IPS-NIHi7 (cell line): ENCODE measurements at regions not wholly inside any gene's neighbourhood (a gene's known extent, or its start where the extent isn't known, plus 50 kb on each side); places are given as distances from the start of the nearest gene placed in this dataset.
A peak's percentile ranks its signal among the peaks of the same experiment; 100 is the strongest.
"Not testable (repeated sequence)": the region's sequence is repeated elsewhere in the genome, so short reads cannot be mapped to it uniquely, and the experiment has no call there.

Experiments used
- DNase-seq: peaks from one replicate; pipeline ENCODE4 v3.0.0; 2012; ENCODE audit warnings: mixed read lengths; ENCODE audit errors: extremely low spot score

DNA sequence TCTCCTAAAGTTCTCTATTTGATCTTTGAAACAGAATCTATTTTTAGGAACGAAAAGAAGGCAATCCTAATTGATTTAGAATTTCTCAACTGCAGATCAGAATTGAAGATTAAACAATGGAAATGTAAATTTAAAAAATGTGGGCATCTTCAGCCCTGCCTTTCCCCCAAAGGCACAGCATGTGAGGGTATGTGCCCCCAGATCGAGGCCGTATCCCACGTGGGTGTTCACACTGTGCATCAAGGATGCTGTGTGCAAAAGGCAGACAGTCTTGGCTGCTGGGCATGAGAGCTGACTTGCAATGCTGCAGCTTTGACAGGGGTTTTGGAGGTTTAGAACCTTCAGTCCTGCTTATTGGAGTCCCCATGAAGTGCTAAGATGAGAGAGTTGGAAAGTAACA, 346.3 kb downstream of the VRK1 start:
- DNase-seq, result no peak

DNA sequence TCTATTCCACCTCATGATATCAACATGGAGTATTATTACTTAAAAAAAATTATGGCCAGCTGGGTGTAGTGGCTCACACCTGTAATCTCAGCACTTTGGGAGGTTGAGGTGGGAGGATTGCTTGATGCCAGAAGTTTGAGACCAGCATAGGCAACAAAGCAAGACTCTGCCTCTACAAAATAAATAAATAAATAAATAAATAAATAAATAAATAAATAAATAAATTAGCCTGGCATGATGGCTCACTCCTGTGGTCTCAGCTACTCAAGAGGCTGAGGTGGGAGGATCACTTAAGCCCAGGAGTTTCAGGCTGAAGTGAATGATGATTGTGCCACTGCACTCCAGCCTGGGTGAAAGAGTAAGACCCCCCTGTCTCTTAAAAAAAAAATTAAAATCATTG, 350.8 kb downstream of the VRK1 start:
- not testable (repeated sequence) for DNase-seq

DNA sequence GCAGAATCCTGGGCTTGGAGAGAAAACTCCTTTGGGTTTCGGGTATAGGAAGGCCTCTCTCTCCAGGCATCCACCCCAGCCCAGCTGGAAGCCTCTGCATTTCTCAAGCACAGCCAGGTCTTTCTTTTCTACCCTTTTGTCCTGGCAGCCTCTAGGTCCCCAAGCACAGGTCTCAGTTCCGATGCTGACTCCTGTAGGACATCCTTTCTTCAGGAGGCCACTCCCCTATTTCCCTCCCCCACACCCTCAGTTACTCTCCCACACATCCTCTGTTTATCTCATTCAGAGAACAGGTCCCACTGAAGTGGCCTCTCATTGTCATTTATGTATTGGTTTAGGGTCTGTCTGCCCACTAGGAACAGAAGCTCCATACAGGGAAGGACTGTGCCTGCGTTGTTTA, 352.6 kb downstream of the VRK1 start:
- DNase-seq, result peak; percentile 36

DNA sequence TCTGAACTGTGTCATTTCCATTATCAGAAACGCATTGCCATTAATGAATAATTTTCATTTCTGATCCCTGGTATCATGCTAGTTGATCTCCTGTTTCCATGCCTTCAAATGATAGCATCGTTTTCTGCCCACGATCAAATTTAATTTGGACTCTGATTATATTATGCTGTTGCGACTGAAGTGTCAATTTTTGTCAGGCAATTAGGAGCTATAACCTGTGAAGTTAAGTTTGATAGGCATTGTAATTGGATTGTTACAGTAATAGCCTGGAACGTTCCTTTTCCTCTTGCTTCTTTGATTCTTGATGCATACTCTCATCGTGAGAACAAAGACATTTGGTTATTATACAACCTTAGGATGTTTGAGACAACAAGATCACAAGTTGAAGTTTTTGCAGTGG, 356.3 kb downstream of the VRK1 start:
- DNase-seq, result no peak

DNA sequence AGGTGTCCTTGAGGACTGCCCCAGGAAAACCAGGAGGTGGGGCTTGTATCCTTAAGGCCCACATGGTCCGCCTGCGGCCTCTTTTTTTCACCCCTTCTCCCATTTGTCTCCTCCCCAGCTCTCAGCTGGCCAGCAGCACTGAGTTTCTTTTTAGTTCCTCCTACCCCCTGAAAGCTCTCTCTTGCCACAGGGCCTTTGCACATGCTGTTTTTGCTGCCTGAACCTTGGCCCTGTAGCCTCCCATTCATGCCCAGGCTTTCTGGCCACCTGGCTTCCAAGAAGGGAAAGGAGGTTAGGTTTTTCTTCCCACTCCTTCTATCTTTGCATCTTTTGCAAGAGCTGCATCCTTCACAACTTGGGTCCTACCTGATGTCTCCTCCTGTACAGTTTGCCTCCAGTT, 358.1 kb downstream of the VRK1 start:
- no peak for DNase-seq

DNA sequence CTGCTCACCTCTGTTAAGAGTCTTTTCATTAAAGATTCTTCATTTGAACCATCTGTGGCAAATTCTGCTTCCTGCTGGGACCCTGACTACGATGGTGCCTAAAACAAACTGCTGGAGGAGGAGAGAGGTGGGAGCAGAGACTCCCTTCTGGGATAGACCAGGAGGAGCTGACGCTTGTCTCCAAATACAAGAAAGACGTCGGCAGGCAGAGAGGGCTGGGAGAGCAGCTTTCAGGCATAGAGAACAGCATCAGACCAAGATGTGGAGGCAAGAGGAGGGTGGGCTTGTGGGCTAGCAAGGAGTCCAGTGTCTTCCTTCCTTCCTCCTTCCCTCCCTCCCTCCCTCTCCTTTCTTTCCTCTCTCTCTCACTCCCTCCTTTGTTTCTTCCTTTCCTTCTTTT, 358.6 kb downstream of the VRK1 start:
- no peak for DNase-seq

DNA sequence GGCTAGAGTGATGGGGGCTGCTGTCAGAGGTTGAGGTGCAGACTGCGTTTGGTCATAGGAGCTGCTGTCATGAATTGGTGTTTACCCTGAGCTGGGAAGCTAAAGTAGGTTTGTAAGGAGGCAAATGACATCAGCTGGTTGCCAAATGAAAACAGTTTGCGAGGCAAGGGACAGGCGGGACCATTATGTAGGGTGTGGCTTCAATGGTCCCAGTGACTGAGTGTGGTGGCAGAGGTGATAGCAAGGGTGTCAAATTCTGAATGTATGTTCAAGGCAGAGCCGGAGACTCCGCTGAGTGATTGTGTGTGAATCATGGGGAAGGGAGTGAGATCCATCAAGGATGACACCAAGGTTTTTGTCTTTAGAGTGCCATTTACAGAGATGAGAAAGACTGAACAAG, 359.5 kb downstream of the VRK1 start:
- DNase-seq, result no peak

DNA sequence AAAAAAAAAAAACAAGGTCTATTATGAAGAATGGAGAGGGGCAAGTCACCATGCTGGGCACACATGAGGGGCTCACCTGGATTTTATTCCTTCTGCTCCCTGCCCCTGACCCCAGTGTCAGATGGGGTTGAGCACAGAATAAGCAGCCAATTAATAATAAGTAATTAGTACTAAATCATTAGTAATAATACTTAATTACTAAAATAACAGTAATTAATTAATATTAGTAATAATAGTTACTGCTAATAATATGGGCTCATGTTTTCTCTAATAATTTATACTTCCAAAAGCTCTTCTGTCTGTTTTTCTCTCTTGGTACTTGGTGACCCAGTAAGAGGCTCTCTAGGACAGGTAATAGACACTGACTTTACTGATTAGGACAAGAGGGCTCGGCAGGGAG, 360.9 kb downstream of the VRK1 start:
- no peak for DNase-seq

DNA sequence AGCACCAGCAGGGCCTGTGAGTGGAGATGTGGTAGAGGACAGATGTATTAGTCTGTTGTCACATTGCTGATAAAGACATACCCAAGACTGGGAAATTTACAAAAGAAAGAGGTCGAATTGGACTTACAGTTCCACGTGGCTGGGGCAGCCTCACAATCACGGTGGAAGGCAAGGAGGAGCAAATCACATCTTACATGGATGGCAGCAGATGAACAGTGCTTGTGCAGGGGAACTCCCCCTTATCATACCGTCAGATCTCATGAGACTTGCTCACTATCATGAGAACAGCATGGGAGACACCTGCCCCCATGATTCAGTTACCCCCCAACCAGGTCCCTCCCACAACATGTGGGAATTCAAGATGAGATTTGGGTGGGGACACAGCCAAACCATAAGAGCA, 361.9 kb downstream of the VRK1 start:
- no peak for DNase-seq

DNA sequence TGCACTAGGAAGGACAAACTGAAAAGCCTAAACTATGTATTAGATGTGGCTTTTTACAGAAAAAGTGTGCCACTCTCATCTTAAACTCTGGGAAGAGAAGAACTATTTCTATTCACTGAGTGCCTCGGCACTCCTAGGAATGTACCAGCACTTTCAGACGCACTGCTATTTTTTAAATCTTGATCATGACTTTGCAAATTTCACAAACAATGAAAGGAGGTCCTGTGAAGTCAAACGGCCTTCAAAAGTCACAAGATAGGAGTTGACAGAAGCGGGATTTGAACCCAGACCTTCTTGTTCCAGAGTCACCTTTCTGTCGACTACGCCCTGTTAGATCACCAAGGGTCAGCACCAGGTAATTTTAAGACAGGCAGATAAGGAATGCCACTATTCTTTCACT, 365.4 kb downstream of the VRK1 start:
- no peak for DNase-seq

DNA sequence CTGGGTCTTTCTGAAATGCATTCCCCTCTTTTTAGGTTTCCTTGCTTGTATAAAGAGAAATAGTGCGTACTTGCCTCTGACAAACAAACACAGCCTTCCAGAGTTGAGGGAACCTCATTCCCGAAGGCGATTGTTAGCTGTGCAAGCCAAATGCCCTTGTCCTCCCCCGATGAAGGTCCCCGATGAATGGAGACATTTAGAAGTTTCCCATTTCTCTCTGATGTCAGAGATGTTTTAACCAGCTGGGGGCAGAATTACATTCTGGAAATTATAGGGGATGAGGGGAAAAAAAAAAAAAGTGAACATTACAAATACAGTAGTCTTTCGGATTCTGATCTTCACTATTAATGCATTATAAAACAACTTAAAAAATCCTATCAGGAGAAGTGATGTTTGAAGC, 366.8 kb downstream of the VRK1 start:
- no peak for DNase-seq

DNA sequence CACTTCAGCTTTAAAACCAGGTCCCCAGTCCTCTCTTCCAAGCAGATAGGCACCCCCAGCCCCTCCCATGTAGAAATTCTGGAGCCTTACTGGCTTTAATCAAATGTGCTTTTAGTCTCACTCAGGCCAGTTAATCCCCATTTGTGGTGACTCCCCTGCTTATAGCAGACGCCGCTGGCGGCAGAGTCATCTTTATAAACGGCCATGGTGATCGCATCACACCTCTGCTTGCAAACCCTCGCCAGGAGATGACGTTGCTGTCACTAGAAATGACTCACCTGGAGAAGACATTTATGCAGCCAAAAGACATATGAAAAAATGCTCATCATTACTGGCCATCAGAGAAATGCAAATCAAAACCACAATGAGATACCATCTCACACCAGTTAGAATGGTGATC, 369.3 kb downstream of the VRK1 start:
- no peak for DNase-seq

DNA sequence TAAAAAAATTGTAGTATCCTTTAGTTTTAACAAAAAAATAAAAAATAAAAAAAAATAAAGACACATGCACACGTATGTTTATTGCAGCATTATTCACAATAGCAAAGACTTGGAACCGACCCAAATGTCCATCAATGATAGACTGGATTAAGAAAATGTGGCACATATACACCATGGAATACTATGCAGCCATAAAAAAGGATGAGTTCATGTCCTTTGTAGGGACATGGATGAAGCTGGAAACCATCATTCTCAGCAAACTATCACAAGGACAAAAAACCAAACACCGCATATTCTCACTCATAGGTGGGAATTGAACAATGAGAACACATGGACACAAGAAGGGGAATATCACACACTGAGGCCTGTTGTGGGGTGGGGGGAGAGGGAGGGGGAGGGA, 370.4 kb downstream of the VRK1 start:
- DNase-seq, result not testable (repeated sequence)

DNA sequence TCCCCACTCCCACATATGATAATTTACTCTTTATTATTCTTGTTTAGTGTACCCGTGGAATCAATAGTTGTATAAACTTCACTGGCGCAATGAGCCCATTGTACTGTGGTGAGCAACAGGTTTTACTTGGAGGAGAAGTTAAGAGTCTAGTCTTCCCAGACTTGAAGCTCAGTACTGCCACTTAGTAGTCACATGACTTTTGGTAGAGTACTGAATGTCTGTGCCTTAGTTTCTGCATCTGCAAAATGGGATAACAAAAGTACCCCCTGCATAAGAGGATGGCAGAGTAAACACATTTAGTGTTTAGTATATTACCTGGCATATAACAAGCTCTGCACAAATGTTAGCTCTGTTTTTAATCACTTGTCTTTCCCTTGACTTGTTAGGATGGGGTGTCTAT, 375.5 kb downstream of the VRK1 start:
- DNase-seq, result no peak

DNA sequence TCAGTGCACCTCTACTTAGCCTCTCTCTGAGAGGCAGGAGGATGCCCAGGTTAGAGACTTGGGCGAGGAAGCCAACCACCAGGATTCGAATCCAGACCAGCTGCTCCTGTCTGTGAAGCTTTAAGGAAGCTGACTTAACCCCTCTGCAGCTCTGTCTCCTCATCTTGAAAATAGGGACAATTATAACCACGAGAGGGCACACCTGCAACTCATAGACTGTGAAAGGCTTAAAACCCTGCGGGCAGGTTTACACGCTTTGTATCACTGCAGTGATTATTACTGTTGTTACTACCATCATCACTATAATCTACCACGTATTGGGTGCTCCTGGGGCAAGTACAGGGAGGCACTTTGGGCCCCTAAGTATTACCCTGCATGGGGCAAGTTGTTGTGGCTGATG, 379.8 kb downstream of the VRK1 start:
- DNase-seq, result peak; percentile 36

DNA sequence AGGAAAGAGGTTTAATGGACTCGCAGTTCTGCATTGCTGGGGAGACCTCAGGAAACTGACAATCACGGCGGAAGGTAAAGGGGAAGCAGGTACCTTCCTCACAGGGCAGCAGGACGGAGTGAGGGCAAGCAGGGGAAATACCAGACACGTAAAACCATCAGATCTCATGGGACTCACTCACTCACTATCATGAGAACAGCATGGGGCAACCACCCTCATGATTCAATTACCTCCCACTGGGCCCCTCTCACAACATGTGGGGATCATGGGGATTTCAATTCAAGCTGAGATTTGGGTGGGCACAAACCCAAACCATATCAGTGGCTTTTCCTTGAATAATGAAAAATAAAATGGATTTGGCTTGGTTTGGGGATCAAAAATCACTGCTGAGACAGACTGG, 380.5 kb downstream of the VRK1 start:
- no peak for DNase-seq

DNA sequence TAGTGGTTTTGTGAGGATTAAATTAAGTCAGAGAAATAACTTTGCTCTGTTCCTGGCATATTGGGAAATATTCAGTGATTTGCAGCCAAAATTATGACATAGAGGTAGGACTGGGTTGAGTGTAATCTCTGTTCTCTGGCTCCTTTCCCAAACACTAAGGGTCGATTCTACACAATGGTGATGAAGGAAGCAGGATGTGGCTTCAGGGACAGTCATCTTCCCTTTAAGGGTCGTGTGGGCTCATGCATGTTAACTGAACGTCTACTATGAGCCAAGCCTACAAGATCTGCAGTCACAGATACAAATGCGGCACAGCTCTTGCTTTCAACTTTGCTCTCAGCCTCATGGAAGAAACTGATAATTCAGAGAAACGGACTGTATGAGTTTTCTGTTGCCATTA, 381.6 kb downstream of the VRK1 start:
- DNase-seq, result no peak

DNA sequence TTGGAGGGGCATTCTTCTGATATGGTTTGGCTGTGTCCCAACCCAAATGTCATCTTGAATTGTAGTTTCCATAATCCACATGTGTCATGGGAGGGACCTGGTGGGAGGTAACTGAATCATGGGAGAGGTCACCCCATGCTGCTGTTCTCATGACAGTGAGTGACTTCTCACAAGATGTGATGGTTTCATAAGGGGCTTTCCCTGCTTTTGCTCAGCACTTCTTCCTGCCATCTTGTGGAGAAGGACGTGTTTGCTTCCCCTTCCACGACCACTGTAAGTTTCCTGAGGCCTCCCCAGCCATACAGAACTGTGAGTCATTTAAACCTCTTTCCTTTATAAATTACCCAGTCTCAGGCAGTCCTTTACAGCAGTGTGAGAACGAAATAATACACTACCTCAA, 382.4 kb downstream of the VRK1 start:
- no peak for DNase-seq

DNA sequence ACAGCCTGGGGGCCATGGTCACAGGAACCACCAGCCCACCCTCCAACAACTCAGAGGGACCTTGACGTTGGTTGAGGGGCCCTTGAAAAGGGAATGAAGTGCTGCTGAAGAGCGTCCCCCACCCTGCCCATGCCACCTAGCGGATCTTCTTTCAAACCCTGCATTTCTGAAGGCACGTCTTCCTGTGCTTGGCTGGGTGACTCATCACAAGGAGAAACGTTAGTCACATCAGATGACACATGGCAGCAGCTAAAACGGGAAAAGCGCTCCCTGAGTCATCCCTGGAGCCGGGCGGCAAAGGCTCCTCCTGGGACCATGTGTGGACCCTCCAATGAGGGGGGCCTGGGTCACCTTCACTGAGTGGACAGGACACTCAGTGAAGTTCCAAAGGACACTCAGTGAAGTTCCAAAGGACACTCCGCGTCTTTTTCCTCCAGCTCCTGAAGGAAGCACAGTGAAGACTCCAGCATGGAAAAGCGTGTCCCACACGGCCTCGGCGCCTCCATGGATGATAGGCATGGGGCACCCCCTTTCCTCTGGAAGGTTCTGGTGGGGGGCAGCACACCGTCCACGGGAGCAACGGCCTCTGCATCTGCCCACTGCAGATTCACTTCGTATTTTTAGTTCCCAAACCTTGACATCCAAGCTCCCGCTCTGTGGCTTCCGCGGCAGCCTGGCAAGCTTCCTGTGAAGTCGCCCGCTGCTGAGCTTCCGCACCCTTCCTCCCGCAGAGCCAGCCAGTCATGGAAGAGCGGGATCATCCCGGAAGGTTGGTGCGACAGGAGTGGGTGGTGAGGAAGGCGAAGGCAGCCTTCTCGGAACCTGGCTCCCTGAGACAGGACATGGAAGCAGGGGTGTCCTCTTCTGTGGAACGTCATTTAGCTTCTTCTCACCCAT, 383.4 kb downstream of the VRK1 start:
- peak; percentile 20 for DNase-seq

DNA sequence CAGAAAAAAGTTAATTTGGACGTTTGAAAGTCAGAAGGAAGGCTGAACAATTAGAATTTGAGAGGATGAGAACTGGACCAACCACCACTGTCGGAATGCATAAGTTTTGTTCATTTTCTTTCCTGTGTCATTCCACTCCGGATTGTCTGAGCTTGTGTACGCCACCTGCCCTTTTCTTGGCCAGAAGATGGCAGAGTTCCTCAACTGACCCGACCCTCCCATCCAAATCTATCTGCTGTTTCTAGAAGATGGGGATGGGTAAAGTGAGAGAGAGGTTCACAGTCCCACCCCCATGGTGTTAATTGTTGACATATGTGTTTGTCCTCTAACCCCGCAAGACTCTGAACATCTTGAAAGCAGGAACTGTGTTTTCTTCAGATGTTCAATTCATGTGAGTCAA, 388.0 kb downstream of the VRK1 start:
- peak; percentile 63 for DNase-seq

DNA sequence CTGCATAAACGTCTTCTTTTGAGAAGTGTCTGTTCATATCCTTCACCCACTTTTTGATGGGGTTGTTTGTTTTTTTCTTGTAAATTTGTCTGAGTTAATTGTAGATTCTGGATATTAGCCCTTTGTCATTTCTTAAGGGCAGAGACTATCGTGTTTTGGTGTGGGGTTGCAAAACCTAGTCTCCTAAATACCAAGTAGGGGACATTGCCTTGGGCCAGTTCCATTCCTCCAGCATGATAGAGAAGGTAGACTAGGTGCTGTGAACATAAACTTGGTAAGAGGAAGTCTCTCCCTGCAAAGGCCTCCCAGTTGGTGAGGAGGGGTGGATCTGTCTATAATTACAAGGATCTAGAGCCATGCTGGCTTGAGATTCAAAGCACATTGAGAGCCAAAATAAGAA, 390.7 kb downstream of the VRK1 start:
- no peak for DNase-seq

DNA sequence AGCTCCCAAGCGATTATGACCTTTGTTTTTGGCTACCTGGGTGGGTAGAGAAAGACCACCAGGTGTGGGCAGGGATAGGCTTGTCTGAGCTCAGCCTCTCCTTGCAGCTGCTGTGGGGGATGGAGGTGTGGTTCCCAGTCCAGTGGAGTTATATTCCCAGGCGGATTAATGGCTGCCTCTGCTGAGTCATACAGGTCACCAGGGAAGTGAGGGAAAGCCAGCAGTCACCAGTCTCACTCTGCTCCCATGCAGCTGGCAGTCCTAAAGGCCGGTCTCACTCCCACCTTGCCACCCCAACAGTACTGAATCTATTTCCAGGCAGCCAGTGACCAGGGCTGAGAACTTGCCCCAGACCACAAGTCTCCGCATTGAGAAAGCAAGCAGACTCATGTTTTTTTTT, 399.2 kb downstream of the VRK1 start:
- DNase-seq, result no peak

DNA sequence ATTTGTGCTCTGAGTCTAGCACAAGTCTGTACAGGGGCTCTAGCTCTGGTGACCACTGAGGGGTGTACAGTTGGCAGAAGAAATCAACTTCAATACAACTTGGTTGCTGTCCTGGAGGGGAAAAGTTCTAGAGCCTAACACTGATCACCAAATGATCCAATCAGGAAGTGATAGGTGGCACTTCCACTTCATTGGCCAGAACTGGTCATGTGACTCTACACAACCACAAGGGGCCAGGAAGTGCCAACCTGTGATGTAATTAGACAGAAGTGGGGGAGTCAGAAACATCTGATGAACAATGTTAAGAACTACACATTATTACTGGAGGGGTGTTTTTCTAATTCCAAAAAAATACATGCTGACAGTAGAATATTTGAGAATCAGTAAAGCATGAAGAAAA, 401.6 kb downstream of the VRK1 start:
- DNase-seq, result no peak

DNA sequence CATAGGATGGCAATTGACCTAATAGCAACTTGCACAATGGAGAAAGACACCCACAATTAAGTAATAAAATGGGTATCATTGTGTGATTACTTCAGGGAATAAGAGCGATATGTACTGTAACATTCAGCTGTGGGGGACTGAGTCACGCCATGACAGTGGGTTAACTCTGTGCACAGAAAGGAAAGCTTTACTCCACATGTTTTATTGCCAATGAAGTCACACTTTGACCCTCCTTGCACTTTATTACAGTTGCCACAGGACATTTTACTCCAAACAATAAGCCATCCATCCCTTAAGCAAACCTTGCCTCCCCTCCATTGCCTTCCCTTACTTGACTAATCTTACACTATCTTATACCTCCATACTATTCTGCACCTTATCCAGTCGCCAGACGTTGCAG, 403.1 kb downstream of the VRK1 start:
- no peak for DNase-seq
